SK-N-SH (cell line): ENCODE measurements at regions not wholly inside any gene's neighbourhood (a gene's known extent, or its start where the extent isn't known, plus 50 kb on each side); places are given as distances from the start of the nearest gene placed in this dataset.

Experiments used
- CTCF ChIA-PET: fragments of 300-600, 350-600 bp; formaldehyde crosslinking; extraction: SDS; loops from one replicate; lab custom pipeline; 2021; lab: Yijun Ruan, JAX
- POLR2A ChIA-PET: fragments of 350-600 bp; sonication (Branson Sonifier 250); formaldehyde crosslinking; extraction: SDS; loops from one replicate; lab custom pipeline; 2020; ENCODE audit warnings: antibody characterized with exemption, inconsistent platforms; lab: Yijun Ruan, JAX
- DNase-seq: peaks from one replicate; pipeline ENCODE4 v3.0.0; 2012
- H2AFZ ChIP-seq: fragments of 200-600 bp; sonication (generic); 2 replicates; pipeline ENCODE4 v1.8.1; 2016; ENCODE audit warnings: antibody characterized with exemption, mild to moderate bottlenecking, low read depth
- H3F3A ChIP-seq: fragments of 200-600 bp; sonication (generic); replicated peaks from 2 replicates; pipeline ENCODE3; 2016; ENCODE audit warnings: antibody characterized with exemption, mild to moderate bottlenecking; ENCODE audit not compliant: insufficient read depth
- H3K27ac ChIP-seq, 2 experiments: fragments of 200-500 bp in 1 of 2; fragments of 200-600 bp in 1 of 2; sonication (Bioruptor generic) in 1 of 2; sonication (generic), shearing (Covaris generic) in 1 of 2; 2 replicates each; pipeline versions ENCODE4 v1.5.1 to v1.6.1; 2014 to 2016; ENCODE audit warnings: low read depth in 2 of 2, inconsistent platforms in 1 of 2, low read length in 1 of 2, mild to moderate bottlenecking in 1 of 2, mixed read lengths in 1 of 2
- H3K27me3 ChIP-seq: fragments of 200-600 bp; sonication (generic), shearing (Covaris generic); 2 replicates; pipeline ENCODE4 v1.6.1; 2016; ENCODE audit warnings: mixed run types; ENCODE audit not compliant: insufficient read depth
- H3K36me3 ChIP-seq, 2 experiments: fragments of 200-500 bp in 1 of 2; fragments of 200-600 bp in 1 of 2; sonication (Bioruptor generic) in 1 of 2; sonication (generic) in 1 of 2; replicated peaks in 1 of 2; 2 replicates each; pipeline versions ENCODE3 to v1.5.1; 2014 to 2016; ENCODE audit warnings: low read length in 1 of 2, mild to moderate bottlenecking in 1 of 2; ENCODE audit not compliant: insufficient read depth in 2 of 2, control insufficient read depth in 1 of 2
- H3K4me1 ChIP-seq, 2 experiments: fragments of 200-500 bp in 1 of 2; fragments of 200-600 bp in 1 of 2; sonication (Bioruptor generic) in 1 of 2; sonication (generic), shearing (Covaris generic) in 1 of 2; 2 replicates each; pipeline versions ENCODE4 v1.5.1 to v1.6.1; 2014 to 2016; ENCODE audit warnings: low read depth in 1 of 2, low read length in 1 of 2, mixed run types in 1 of 2; ENCODE audit not compliant: insufficient read depth in 2 of 2, control insufficient read depth in 1 of 2
- H3K4me2 ChIP-seq: fragments of 200-600 bp; sonication (generic), shearing (Covaris generic); 2 replicates; pipeline ENCODE4 v1.6.1; 2017; ENCODE audit warnings: mixed run types
- H3K4me3 ChIP-seq, 2 experiments: fragments of 200-500 bp in 1 of 2; fragments of 200-600 bp in 1 of 2; sonication (Bioruptor generic) in 1 of 2; sonication (generic), shearing (Covaris generic) in 1 of 2; 2 replicates each; pipeline versions ENCODE4 v1.5.1 to v1.8.1; 2014 to 2016; ENCODE audit warnings: low read depth in 2 of 2, inconsistent platforms in 1 of 2, low read length in 1 of 2, mild to moderate bottlenecking in 1 of 2, mixed read lengths in 1 of 2, moderate library complexity in 1 of 2
- H3K79me2 ChIP-seq: fragments of 200-600 bp; sonication (generic); 2 replicates; pipeline ENCODE4 v1.8.1; 2017; ENCODE audit warnings: mild to moderate bottlenecking; ENCODE audit not compliant: insufficient read depth
- H3K9ac ChIP-seq: fragments of 200-600 bp; sonication (generic); 2 replicates; pipeline ENCODE4 v1.6.1; 2017; ENCODE audit warnings: mixed run types
- H3K9me2 ChIP-seq: fragments of 200-600 bp; sonication (generic); 2 replicates; pipeline ENCODE4 v1.6.1; 2017; ENCODE audit warnings: mixed run types
- H3K9me3 ChIP-seq: fragments of 200-600 bp; sonication (generic); 2 replicates; pipeline ENCODE4 v1.6.1; 2017; ENCODE audit warnings: mixed run types, mild to moderate bottlenecking, moderate library complexity
- H4K20me1 ChIP-seq: fragments of 200-600 bp; sonication (generic); 2 replicates; pipeline ENCODE4 v1.6.1; 2017; ENCODE audit warnings: mild to moderate bottlenecking, mixed run types; ENCODE audit not compliant: insufficient read depth
- CHD2 ChIP-seq: fragments of 150-350 bp; IDR thresholded peaks from 2 replicates; pipeline ENCODE4 v1.6.1; 2018; ENCODE audit warnings: low read length; ENCODE audit not compliant: partially characterized antibody
- EP300 ChIP-seq, 2 experiments: IDR thresholded peaks; 2 replicates each; pipeline versions ENCODE4 v1.4.0 to v1.6.1; 2012; ENCODE audit warnings: borderline replicate concordance in 1 of 2, low read depth in 1 of 2, low read length in 1 of 2
- EZH2phosphoT487 ChIP-seq: fragments of 200-600 bp; sonication (generic); IDR thresholded peaks from 2 replicates; pipeline ENCODE4 v1.6.1; 2017; ENCODE audit warnings: low read depth, mixed run types, mild to moderate bottlenecking, antibody characterized with exemption, moderate library complexity, borderline replicate concordance
- FOSL2 ChIP-seq: IDR thresholded peaks from 2 replicates; pipeline ENCODE4 v1.4.0; 2012; ENCODE audit warnings: low read depth, mild to moderate bottlenecking, moderate library complexity, borderline replicate concordance
- FOXJ3 ChIP-seq: sonication (generic); formaldehyde crosslinking; IDR thresholded peaks from 2 replicates; pipeline ENCODE4 v1.5.1; 2020; ENCODE audit warnings: mild to moderate bottlenecking, missing genetic modification reagents
- GABPA ChIP-seq: IDR thresholded peaks from 2 replicates; pipeline ENCODE4 v1.4.0; 2012; ENCODE audit warnings: low read depth, mild to moderate bottlenecking
- GATA2 ChIP-seq: sonication (generic); formaldehyde crosslinking; IDR thresholded peaks from 2 replicates; pipeline ENCODE4 v1.5.0; 2020; ENCODE audit warnings: mild to moderate bottlenecking, missing genetic modification reagents
- JUND ChIP-seq: IDR thresholded peaks from 2 replicates; pipeline ENCODE4 v1.4.0; 2012
- NRF1 ChIP-seq: IDR thresholded peaks from 2 replicates; pipeline ENCODE4 v1.6.1; 2012; ENCODE audit warnings: low read depth, mild to moderate bottlenecking, low read length
- PBX3 ChIP-seq: IDR thresholded peaks from 2 replicates; pipeline ENCODE4; 2012
- POLR2AphosphoS5 ChIP-seq: IDR thresholded peaks from 2 replicates; pipeline ENCODE4 v1.6.1; 2012; ENCODE audit warnings: low read depth, low read length
- RCOR1 ChIP-seq: fragments of 150-350 bp; IDR thresholded peaks from 2 replicates; pipeline ENCODE4 v1.6.1; 2017; ENCODE audit warnings: antibody characterized with exemption, low read length
- REST ChIP-seq: IDR thresholded peaks from 2 replicates; pipeline ENCODE4 v1.6.1; 2012; ENCODE audit warnings: mild to moderate bottlenecking, low read depth, low read length, moderate library complexity
- RXRA ChIP-seq: IDR thresholded peaks from 2 replicates; pipeline ENCODE4 v1.4.0; 2012; ENCODE audit warnings: low read depth, mild to moderate bottlenecking, borderline replicate concordance
- SIN3A ChIP-seq: IDR thresholded peaks from 2 replicates; pipeline ENCODE4 v1.6.1; 2012; ENCODE audit warnings: low read depth, mild to moderate bottlenecking, low read length, moderate library complexity, borderline replicate concordance
- SMC3 ChIP-seq: IDR thresholded peaks from 2 replicates; pipeline ENCODE4 v1.6.1; 2012; ENCODE audit warnings: low read depth, low read length, improper control_type of control experiment
- TCF12 ChIP-seq: IDR thresholded peaks from 2 replicates; pipeline ENCODE4 v1.4.0; 2012
- USF2 ChIP-seq: fragments of 150-350 bp; IDR thresholded peaks from 2 replicates; pipeline ENCODE4 v1.6.1; 2017; ENCODE audit warnings: antibody characterized with exemption, low read length, low read depth, borderline replicate concordance
- YY1 ChIP-seq: IDR thresholded peaks from 2 replicates; pipeline ENCODE4 v1.4.0; 2012; ENCODE audit warnings: low read depth, mild to moderate bottlenecking
- WGBS: methylation state at CpG from one replicate; pipeline ENCODE4 v1.1.6; 2017; ENCODE audit warnings: low lambda C conversion rate; 5-methylcytosine and 5-hydroxymethylcytosine counted together

DNA sequence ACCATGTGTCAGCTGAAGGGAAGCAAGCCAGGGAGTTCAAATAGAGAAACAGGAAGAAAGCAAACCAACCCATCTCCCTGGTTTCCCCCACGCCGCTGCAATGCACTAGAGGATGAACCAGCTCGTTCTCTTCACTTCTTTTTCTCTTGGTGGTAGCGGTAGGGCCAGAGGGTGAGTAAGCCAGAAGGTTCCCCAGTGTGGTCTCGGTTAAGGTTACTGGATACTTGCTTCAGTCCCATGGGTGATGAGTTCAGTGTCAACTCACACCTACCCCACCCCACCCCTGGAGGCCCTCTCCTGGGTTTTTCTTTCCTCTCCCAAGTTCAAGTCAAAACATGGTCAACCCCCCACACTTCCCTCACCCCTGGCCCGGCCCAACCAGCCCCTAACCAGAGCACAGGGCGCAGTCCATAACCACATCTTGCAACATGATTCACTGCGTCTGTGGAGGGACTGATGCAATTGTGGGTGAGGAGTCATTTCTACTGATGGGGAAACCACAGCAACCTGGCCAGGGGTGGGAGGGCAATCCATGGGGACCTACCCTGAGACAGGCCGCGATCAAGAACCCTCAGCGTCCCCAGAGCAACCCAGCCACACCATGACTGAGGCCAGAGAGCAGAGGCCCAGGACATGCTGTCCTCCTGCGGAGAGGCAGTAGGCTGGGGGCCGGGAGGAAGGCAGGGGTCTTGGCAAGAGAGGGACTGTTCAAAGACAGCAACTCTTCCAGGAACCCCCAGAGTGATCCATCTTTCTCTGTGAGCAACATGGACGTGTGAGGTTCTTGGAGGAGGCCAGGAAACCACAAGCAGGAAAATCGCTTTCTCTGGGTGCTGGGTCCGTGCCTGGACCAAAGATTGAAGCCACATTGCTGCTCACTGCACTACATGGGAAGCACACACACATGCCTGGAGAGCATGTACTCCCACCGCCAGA lies 276.6 kb downstream of the UACA start:
- Histone ChIP-seq H3K27me3 (no peaks in the 10 kb centered on the region), H3K36me3 (no peaks in the 10 kb centered on the region), H3K4me3 (no peak overlapping the region), H2AFZ (no peak overlapping the region), H3K4me2 (no peak overlapping the region), H3K4me1 (peaks cover 1 to 12% of the 10 kb centered on the region in 2 experiments; a peak in 2 of 4 replicates), H3K9me3 (no peaks in the 10 kb centered on the region), H4K20me1 (no peaks in the 10 kb centered on the region), H3K79me2 (no peaks in the 10 kb centered on the region; the same call in 1 of the 2 replicates), H3K27ac (no peak overlapping the region), H3K9ac (no peak overlapping the region), H3K9me2 (no peaks in the 10 kb centered on the region), H3F3A (peaks cover 2% of the 10 kb centered on the region)
- POLR2A ChIA-PET, result no interaction called here
- WGBS, result 84% methylated on average over 15 of the region's 17 CpGs
- no peak for DNase-seq
- CTCF ChIA-PET, result interaction anchor here (0.8 to 3.9 kb wide), 32 partner anchors 8 to 1011 kb away, joined by 3 to 55 read pairs (median 5); partner anchors contain the start of gene TLE3
- TF ChIP-seq FOSL2, result 0 out of 2 replicates have a peak, but pooled peaks have one; percentile 5
- no peak for TF ChIP-seq GATA2 (CRISPR knock-in tag)
- TF ChIP-seq, all 33 proteins: peak for 1

- no peak overlapping the region for H3K4me2 ChIP-seq
- TF ChIP-seq CHD2 (no peak), JUND (no peak), SMC3 (no peak), RXRA (no peak), GATA2 (CRISPR knock-in tag) (no peak), POLR2AphosphoS5 (no peak), REST (no peak), SIN3A (no peak), PBX3 (no peak), NRF1 (no peak), EZH2phosphoT487 (no peak), TCF12 (no peak), YY1 (no peak), USF2 (no peak), GABPA (no peak), FOXJ3 (CRISPR knock-in tag) (no peak), EP300 (IDR thresholded peaks at IDR 0.05; ENCODE audit: borderline replicate concordance in 1 of 2, low read depth in 1 of 2, low read length in 1 of 2) (no peak), RCOR1 (no peak)
- no peak overlapping the region for H3K9ac ChIP-seq
- no peaks in the 10 kb centered on the region for H3F3A ChIP-seq
- H3K4me3 ChIP-seq, result no peak overlapping the region
- no peak overlapping the region for H2AFZ ChIP-seq
- H3K79me2 ChIP-seq, result no peaks in the 10 kb centered on the region; the same call in 1 of the 2 replicates
- POLR2A ChIA-PET, result no interaction called here
- H3K27me3 ChIP-seq, result no peaks in the 10 kb centered on the region
- 100% methylated on average over 2 of the region's 2 CpGs for WGBS
- H3K9me3 ChIP-seq, result no peaks in the 10 kb centered on the region
- CTCF ChIA-PET, result interaction anchor here (1.0 to 1.3 kb wide), 4 partner anchors 19 to 1010 kb away, joined by 3 to 4 read pairs (median 4); no protein-coding TSS in a partner anchor
- peaks cover 0 to 12% of the 10 kb centered on the region in 2 experiments; a peak in 1 of 4 replicates for H3K4me1 ChIP-seq
- no peaks in the 10 kb centered on the region for H3K36me3 ChIP-seq
- H3K9me2 ChIP-seq, result no peaks in the 10 kb centered on the region
- DNase-seq, result no peak
- H3K27ac ChIP-seq, result no peak overlapping the region
- no peaks in the 10 kb centered on the region for H4K20me1 ChIP-seq
These were observed 277.3 kb downstream of the UACA start for GRCh38 chr15:70486012-70486411.
